ENCODE measurements at regions not wholly inside any gene's neighbourhood (a gene's known extent, or its start where the extent isn't known, plus 50 kb on each side); places are given as distances from the start of the nearest gene placed in this dataset.

GRCh38 chr5:53211799-53212198 is 102.2 kb upstream of the MOCS2 start:
- ATAC-seq = no peak
- no peak for DNase-seq (ENCODE audit: low spot score)

DNA sequence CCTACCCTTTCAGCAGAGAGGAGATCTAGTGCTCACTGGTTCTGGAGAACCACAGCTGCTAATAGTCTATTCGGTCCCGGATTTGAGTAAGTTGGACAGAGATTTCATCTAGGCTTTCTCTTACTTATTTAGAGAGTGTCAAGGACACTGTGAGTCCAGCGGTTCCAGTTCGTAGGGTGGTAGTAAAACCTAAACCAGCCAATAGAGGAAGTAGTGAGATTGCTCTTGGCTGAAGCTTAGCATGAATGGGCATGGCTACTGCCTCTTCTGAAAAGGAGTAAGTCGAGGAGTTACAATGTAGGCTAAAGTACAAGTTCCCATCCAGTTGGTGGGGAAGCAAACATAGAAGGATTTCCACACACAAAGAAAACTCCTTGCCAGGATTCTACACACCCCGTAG is 109.6 kb upstream of the MOCS2 start:
- ATAC-seq (no peak), DNase-seq (ENCODE audit: low spot score) (no peak)

DNA sequence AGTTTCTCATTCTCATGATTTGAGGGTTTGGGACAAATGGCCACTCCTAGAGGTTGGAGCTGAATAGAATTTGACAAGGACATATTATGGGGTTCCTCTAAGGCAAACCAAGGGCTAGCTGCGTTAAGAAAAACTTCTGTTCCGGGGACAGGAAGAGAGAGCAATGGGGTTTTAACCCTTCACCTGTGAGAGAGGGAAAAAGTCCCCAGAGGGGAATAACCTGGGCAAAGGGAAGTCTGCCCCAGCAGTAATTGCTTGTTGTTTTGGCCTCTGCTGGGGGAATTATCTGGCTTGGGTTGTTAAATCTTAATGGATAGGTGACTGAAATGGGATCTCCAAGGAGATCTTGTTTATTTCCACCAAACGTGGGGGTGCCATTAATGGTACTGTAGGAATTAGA is 110.1 kb upstream of the MOCS2 start:
- no peak for ATAC-seq

DNA sequence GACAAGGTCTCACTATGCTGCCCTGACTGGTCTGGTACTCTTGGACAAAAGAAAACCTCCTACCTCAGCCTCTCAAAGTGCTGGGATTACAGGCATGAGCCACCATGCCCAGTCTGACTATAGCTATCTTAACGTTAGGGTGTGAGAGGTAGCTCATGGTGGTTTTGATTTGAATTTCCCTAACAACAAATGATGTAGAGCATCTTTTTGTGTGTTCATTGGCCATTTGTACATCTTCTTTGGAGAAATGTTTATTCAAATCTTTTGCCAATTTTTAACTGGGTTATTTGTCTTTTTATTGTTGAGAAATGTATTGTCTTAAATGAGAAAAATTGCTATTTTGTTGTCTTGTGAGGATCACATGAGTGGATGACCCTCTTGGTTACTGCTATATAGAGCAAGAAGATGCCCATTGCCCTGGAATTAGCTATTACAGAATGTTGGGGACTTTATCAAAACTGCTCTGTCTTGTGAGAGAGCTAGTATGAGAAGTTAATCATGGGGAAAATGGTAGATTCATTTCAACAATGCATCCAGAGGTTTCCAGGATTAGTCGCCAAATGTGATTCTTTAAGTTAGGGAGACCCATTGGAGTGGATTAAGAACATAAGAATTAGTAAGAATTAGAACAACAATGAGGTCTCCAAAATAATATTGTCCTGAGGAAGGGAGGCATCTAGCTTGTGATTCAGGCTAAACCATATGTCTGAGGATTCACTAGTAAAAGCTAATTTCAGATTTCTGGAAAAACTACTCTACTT is 124.3 kb upstream of the MOCS2 start:
- ATAC-seq (no peak), DNase-seq (ENCODE audit: low spot score) (no peak)

More for the DNA sequence above, 110.1 kb upstream of the MOCS2 start:
- no peak for DNase-seq (ENCODE audit: low spot score)

DNA sequence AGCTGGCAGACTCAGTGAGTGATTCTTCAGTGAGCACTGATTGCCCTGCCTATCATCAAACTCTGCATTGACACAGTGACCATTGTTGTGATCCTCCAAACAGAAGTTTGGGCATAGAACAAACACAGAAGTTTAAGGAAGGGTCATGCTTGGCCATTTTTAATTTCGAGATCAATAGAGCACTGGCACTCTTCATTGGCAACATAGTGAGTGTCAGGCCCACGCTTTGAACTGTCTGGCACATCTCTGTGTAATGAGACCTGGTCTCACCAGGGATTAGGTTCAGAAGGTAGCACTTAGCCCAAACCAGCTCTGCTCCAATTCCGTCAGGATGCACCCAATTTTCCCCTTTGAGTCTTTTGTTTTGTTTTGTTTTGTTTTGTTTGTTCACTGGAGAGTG is 127.1 kb upstream of the MOCS2 start:
- ATAC-seq = peak; percentile 65

GRCh38 chr5:53237876-53238275 is 128.3 kb upstream of the MOCS2 start:
- no peak for DNase-seq (ENCODE audit: low spot score)
- no peak for ATAC-seq

More for the DNA sequence above, 127.1 kb upstream of the MOCS2 start:
- DNase-seq (ENCODE audit: low spot score) = no peak

GRCh38 chr5:53239301-53239990 is 129.9 kb upstream of the MOCS2 start:
- ATAC-seq = no peak

GRCh38 chr5:53240661-53241060 is 131.1 kb upstream of the MOCS2 start:
- ATAC-seq (no peak), DNase-seq (ENCODE audit: low spot score) (no peak)

More at GRCh38 chr5:53239301-53239990, 129.9 kb upstream of the MOCS2 start:
- DNase-seq (ENCODE audit: low spot score) = no peak

DNA sequence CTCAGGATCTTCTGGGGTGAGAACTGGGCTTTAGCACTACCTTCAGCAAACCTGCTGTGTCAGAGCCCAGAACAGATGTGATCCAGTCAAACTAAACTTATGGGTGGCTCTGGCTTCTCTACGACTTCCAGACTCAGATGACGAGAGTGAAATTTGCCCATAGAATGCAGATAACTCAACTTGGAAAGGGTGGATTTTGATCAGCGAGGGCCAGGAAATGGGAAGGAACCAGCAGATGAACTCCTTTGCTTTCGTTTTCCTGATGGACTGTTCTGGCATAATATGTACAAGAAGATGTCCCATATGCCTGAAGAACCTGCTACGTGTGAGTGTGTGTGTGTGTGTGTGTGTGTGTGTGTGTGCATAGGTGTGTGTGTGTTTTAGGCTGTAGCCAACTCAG is 132.0 kb upstream of the MOCS2 start:
- ATAC-seq (no peak), DNase-seq (ENCODE audit: low spot score) (no peak)

DNA sequence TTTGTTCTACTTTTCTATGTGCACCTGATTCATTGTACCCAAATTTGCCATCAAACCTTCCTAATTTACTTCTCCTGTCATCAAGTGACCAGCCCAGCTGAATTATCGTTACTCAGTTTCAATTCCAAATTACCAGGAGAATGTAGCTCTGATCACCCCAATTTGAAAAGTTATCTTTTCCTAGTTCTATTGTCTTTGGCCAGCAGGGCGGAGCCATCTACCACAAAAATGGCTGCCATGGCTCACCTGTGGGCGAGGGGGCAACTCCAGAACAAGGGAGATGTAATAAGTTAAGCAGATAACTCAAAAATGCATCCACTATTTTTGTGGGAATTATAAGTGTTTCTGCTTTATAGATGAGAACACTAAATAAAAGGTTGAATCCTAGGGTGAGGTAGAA is 133.8 kb upstream of the MOCS2 start:
- DNase-seq (ENCODE audit: low spot score) (no peak), ATAC-seq (no peak)

DNA sequence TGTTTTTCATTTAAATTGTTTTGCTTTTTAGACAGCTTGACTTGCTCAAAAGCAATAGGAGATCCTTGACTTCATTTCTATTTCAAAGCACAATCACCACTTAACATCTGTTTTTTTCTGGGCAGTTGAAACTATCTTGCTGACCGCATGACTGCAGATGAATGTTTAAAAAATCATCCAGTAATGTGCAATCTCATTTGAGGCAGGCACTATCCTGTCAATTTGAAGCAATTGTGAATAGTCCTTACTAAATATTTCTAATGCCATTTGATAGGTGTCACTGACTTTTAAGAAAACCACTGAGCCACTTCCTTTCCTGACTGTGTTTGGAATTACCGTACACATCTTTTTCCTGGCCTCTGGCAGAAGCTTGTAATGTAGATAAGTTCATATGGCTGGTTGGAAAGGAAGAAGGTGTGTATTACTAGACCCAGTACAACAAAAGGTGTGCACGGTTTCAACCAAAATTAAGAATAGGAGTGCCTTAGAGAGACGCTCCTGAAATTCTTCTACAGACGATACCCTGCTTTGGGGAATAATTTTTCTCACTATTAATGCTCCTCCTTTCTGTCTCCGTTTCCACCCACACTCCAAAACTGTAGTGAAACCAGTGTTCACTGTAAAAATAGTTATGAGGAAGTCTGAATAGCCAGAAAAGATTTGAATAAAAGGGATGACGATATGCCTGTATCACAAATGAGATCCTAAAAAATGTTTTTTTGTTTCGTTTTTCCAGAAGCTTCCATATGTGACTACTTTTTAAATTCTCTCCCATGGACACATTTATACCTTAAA is 136.7 kb upstream of the MOCS2 start:
- no peak for DNase-seq (ENCODE audit: low spot score)
- ATAC-seq = no peak

- ATAC-seq (no peak), DNase-seq (ENCODE audit: low spot score) (no peak)
Measured at GRCh38 chr5:53249529-53250200, 140.1 kb upstream of the MOCS2 start.

- ATAC-seq (no peak), DNase-seq (ENCODE audit: low spot score) (no peak)
Measured at GRCh38 chr5:53250201-53250550, 140.6 kb upstream of the MOCS2 start.

GRCh38 chr5:53253421-53253871 is 143.9 kb upstream of the MOCS2 start:
- ATAC-seq (no peak), DNase-seq (ENCODE audit: low spot score) (no peak)

GRCh38 chr5:53256746-53257145 is 147.2 kb upstream of the MOCS2 start:
- no peak for DNase-seq (ENCODE audit: low spot score)
- ATAC-seq = no peak

GRCh38 chr5:53257806-53258373 is 148.3 kb upstream of the MOCS2 start:
- ATAC-seq (no peak), DNase-seq (ENCODE audit: low spot score) (no peak)

DNA sequence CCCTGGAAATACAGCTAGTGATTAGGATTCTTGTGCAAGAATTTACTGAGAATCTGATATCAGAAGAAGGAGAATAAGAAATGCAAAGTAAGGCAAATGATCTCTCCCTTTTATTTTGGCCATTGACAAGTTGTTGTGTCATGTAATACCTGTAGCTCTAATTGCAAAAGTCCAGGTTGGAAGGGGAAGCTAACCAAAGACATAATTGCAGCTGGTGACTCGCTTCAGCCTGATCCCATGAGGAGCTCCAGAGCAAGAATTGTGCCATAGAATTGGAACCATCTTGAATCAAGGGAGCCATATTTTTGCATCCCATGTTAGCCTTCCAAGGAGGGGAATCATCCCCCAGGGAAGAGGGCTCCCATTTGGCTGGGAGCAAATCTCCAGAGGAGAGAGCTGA is 149.6 kb upstream of the MOCS2 start:
- DNase-seq (ENCODE audit: low spot score) = no peak
- ATAC-seq = no peak

- ATAC-seq = no peak
- DNase-seq (ENCODE audit: low spot score) = no peak
Measured at GRCh38 chr5:53260446-53260845, 150.9 kb upstream of the MOCS2 start.

- no peak for ATAC-seq
- no peak for DNase-seq (ENCODE audit: low spot score)
Measured at GRCh38 chr5:53261245-53261644, 151.7 kb upstream of the MOCS2 start.

GRCh38 chr5:53262348-53262970 is 152.9 kb upstream of the MOCS2 start:
- ATAC-seq = peak; percentile 64
- DNase-seq (ENCODE audit: low spot score) = no peak

Measured in left lobe of liver (tissue), 2 donors.